HCT116 (cell line): ENCODE measurements at regions not wholly inside any gene's neighbourhood (a gene's known extent, or its start where the extent isn't known, plus 50 kb on each side); places are given as distances from the start of the nearest gene placed in this dataset.

Experiments used
- ATAC-seq: fragments of 200-7000 bp; cut with Tn5 transposase; 2 replicates; pipeline ENCODE4 v1.9.1; 2020; ENCODE audit warnings: mild to moderate bottlenecking, moderate library complexity
- BruUV-seq: library from RNA; stranded (reverse); fragments of 400-500 nt; replicated peaks from 2 replicates; lab custom pipeline; 2021; lab: Mats Ljungman, UMichigan
- CTCF ChIA-PET: fragments of 300-600 bp; sonication (Branson Sonifier 250); formaldehyde crosslinking; loops from one replicate; lab custom pipeline; 2021; ENCODE audit warnings: antibody characterized with exemption; lab: Charles Lee
- POLR2A ChIA-PET: fragments of 300-600, 350-600 bp; sonication (Branson Sonifier 250); formaldehyde crosslinking; loops from one replicate; lab custom pipeline; 2021; ENCODE audit warnings: antibody characterized with exemption; lab: Charles Lee
- RAD21 ChIA-PET, 2 experiments: fragments of 300-600 bp; sonication (Branson Sonifier 250); formaldehyde crosslinking; loops; one replicate each; lab custom pipeline; 2023; ENCODE audit warnings: low total read pairs in 2 of 2; ENCODE audit not compliant: uncharacterized antibody in 2 of 2, unreplicated experiment in 2 of 2, low non-redundant PET in 1 of 2; lab: Charles Lee
- DNase-seq: peaks from one replicate; pipeline ENCODE4 v3.0.0-alpha.2; 2010; ENCODE audit warnings: low read depth, low spot score
- H2AFZ ChIP-seq: fragments of 200-600 bp; shearing (Covaris generic), sonication (generic); 2 replicates; pipeline ENCODE4 v1.6.1; 2017; ENCODE audit warnings: low read depth, mixed run types, mixed read lengths, antibody characterized with exemption, low read length; ENCODE audit not compliant: poor library complexity, severe bottlenecking
- H3K27ac ChIP-seq: 2 replicates; pipeline ENCODE4 v1.5.1; 2012; ENCODE audit warnings: low read depth, low read length
- H3K27me3 ChIP-seq: fragments of 200-600 bp; sonication (generic); 2 replicates; pipeline ENCODE4 v1.6.1; 2016; ENCODE audit warnings: mixed run types, low read length, mixed read lengths; ENCODE audit not compliant: insufficient read depth
- H3K36me3 ChIP-seq, 2 experiments: fragments of 200-500 bp in 1 of 2; fragments of 200-600 bp in 1 of 2; sonication (Bioruptor generic) in 1 of 2; sonication (generic) in 1 of 2; 2 replicates each; pipeline versions ENCODE4 v1.5.1 to v1.6.1; 2014 to 2016; ENCODE audit warnings: low read length in 2 of 2, inconsistent platforms in 1 of 2, mixed read lengths in 1 of 2, mixed run types in 1 of 2; ENCODE audit not compliant: insufficient read depth in 2 of 2, control insufficient read depth in 1 of 2
- H3K4me1 ChIP-seq, 2 experiments: fragments of 200-600 bp in 1 of 2; sonication (generic) in 1 of 2; 2 replicates each; pipeline versions ENCODE4 v1.5.1 to v1.6.1; 2012 to 2017; ENCODE audit warnings: low read length in 2 of 2, inconsistent platforms in 1 of 2, mild to moderate bottlenecking in 1 of 2, mixed read lengths in 1 of 2, mixed run types in 1 of 2, moderate library complexity in 1 of 2; ENCODE audit not compliant: insufficient read depth in 2 of 2, control insufficient read depth in 1 of 2
- H3K4me2 ChIP-seq: fragments of 200-600 bp; sonication (generic); 2 replicates; pipeline ENCODE4 v1.6.1; 2017; ENCODE audit warnings: mixed run types, low read length, mixed read lengths
- H3K4me3 ChIP-seq, 2 experiments: fragments of 200-600 bp in 1 of 2; sonication (generic) in 1 of 2; replicated peaks in 1 of 2; 2 replicates each; pipeline ENCODE4 v1.5.1; 2011 to 2016; ENCODE audit warnings: low read length in 2 of 2, control low read depth in 1 of 2, low read depth in 1 of 2, mild to moderate bottlenecking in 1 of 2, mixed read lengths in 1 of 2, mixed run types in 1 of 2
- H3K79me2 ChIP-seq: fragments of 200-600 bp; sonication (generic); 2 replicates; pipeline ENCODE4 v1.6.1; 2017; ENCODE audit warnings: mild to moderate bottlenecking, mixed run types, low read length, moderate library complexity, mixed read lengths; ENCODE audit not compliant: insufficient read depth
- H3K9ac ChIP-seq: fragments of 200-600 bp; sonication (generic); 2 replicates; pipeline ENCODE4 v1.6.1; 2016; ENCODE audit warnings: low read length, mixed read lengths
- H3K9me2 ChIP-seq: fragments of 200-600 bp; sonication (generic), shearing (Covaris generic); 2 replicates; pipeline ENCODE4 v1.6.1; 2017; ENCODE audit warnings: mixed run types, mild to moderate bottlenecking, moderate library complexity; ENCODE audit not compliant: insufficient read depth
- H3K9me3 ChIP-seq, 2 experiments: fragments of 200-500 bp in 1 of 2; fragments of 200-600 bp in 1 of 2; sonication (Bioruptor generic) in 1 of 2; sonication (generic) in 1 of 2; 2 replicates each; pipeline ENCODE4 v1.6.1; 2014 to 2017; ENCODE audit warnings: low read length in 2 of 2, mixed read lengths in 2 of 2, inconsistent platforms in 1 of 2, low read depth in 1 of 2, mild to moderate bottlenecking in 1 of 2, mixed run types in 1 of 2, moderate library complexity in 1 of 2; ENCODE audit not compliant: control insufficient read depth in 1 of 2, insufficient read depth in 1 of 2
- H4K20me1 ChIP-seq: fragments of 200-600 bp; sonication (generic), shearing (Covaris generic); 2 replicates; pipeline ENCODE4 v1.6.1; 2017; ENCODE audit warnings: mixed run types, mild to moderate bottlenecking, moderate library complexity; ENCODE audit not compliant: insufficient read depth
- EGR1 ChIP-seq: IDR thresholded peaks from 2 replicates; pipeline ENCODE4 v1.6.1; 2012; ENCODE audit warnings: low read depth
- ELF1 ChIP-seq: IDR thresholded peaks from 2 replicates; pipeline ENCODE4 v1.6.1; 2012; ENCODE audit warnings: low read depth, borderline replicate concordance
- EZH2phosphoT487 ChIP-seq: fragments of 200-600 bp; IDR thresholded peaks from 2 replicates; pipeline ENCODE4 v1.6.1; 2018; ENCODE audit warnings: antibody characterized with exemption, borderline replicate concordance
- FOSL1 ChIP-seq: IDR thresholded peaks from 2 replicates; pipeline ENCODE4 v1.6.1; 2012; ENCODE audit warnings: low read depth
- SRF ChIP-seq: IDR thresholded peaks from 2 replicates; pipeline ENCODE4 v1.6.1; 2012; ENCODE audit warnings: low read depth
- ZNF274 ChIP-seq: fragments of 200-500 bp; sonication (Bioruptor generic); IDR thresholded peaks from 2 replicates; pipeline ENCODE4 v1.6.1; 2014; ENCODE audit warnings: mild to moderate bottlenecking, low read depth, low read length, inconsistent platforms
- intact Hi-C: fragments of 100-400 bp; cut with micrococcal nuclease; formaldehyde crosslinking; loops from 2 replicates; pipeline ENCODE4 v1.10.0; 2022
- TF ChIP-seq, protein P1 (sequence below), 3 experiments: fragments of 200-600 bp in 1 of 3; sonication (generic) in 1 of 3; IDR thresholded peaks in 2 of 3; conservative IDR thresholded peaks in 1 of 3; 2 replicates each; pipeline ENCODE4 v1.5.1; 2012 to 2017; ENCODE audit warnings: low read depth in 2 of 3, low read length in 2 of 3, antibody characterized with exemption in 1 of 3, borderline replicate concordance in 1 of 3, control low read depth in 1 of 3, mild to moderate bottlenecking in 1 of 3, mixed read lengths in 1 of 3, mixed run types in 1 of 3, moderate library complexity in 1 of 3; ENCODE audit not compliant: insufficient read depth in 1 of 3
- TF ChIP-seq, protein P2 (sequence below): IDR thresholded peaks from 2 replicates; pipeline ENCODE4 v1.6.1; 2012

DNA sequence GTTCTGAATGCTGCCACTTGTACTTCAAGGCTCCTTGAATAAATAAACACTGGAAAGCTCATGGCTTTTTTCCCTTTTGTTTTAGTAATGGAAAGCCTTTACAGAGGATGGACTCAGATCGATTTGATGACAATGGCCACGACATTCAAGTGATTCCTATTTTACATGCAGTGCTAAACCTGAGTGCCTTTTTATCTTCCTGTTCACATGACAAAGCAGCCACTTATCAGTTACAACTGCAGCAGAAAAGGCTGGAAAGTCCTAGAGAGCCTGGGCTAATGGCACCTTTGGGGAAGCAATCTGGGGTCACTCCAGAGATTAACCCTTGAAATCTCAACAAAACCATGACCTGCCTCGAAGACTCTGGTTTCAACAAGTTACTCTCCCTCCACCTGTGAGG lies 249.0 kb upstream of the AUTS2 start:
- Histone ChIP-seq H3K27me3 (no peaks in the 10 kb centered on the region), H3K4me3 (no peak overlapping the region), H3K79me2 (no peaks in the 10 kb centered on the region), H3K27ac (no peak overlapping the region), H3K9me2 (no peaks in the 10 kb centered on the region), H3K9me3 (peaks cover 0 to 10% of the 10 kb centered on the region in 2 experiments; a peak in 1 of 4 replicates), H2AFZ (no peak overlapping the region), H3K4me2 (no peak overlapping the region), H3K4me1 (no peaks in the 10 kb centered on the region), H3K9ac (no peak overlapping the region), H3K36me3 (no peaks in the 10 kb centered on the region), H4K20me1 (no peaks in the 10 kb centered on the region)
- ChIA-PET POLR2A (no interaction called here), CTCF (no interaction called here), RAD21 (no interaction called here)
- ATAC-seq (no peak), DNase-seq (no peak)
- TF ChIP-seq EZH2phosphoT487 (no peak), EGR1 (no peak)
- BruUV-seq: no TSS peak
- intact Hi-C loops: no loop called here

DNA sequence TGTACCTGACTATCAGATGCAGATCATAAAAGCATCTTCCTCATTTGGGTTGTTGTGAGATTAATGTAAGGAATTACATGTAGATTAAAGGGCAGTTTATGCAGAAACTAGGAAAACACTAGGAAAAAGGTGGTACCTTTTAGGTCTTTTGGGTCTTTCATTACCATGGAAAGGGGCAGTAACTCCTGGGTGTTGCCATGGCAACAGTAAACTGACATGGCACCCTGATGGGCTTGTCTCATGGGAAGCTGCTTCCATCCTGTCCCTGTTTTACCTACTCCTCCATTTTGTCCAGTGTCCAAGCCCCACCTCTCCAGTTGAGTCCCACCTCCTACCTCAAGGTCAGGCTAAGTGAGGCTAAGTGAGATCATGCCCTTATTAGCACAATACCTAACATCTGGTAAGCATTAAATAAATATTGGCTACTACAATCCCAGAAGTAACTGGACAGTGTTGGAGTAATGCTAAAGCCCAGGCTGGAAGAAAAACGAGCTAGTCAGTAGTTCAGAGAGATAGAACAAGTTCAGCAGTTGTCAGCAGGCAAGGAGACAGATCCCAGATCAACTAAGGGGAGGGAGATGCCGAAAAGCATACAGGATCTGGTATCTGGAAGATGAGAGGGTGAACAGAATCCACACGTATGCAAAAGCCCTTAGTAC lies 240.0 kb upstream of the AUTS2 start:
- Histone ChIP-seq H3K4me1 (no peaks in the 10 kb centered on the region), H3K4me3 (no peak overlapping the region), H3K27me3 (no peaks in the 10 kb centered on the region), H3K9me2 (no peaks in the 10 kb centered on the region), H3K9me3 (peaks cover 4 to 13% of the 10 kb centered on the region in 2 experiments; a peak in 2 of 4 replicates), H2AFZ (no peak overlapping the region), H3K79me2 (no peaks in the 10 kb centered on the region), H4K20me1 (no peaks in the 10 kb centered on the region), H3K36me3 (no peaks in the 10 kb centered on the region), H3K4me2 (no peak overlapping the region), H3K9ac (no peak overlapping the region), H3K27ac (no peak overlapping the region)
- DNase-seq: no peak
- RAD21 ChIA-PET: no interaction called here
- CTCF ChIA-PET: no interaction called here
- TF ChIP-seq ELF1: no peak
- TF ChIP-seq, protein P1, sequence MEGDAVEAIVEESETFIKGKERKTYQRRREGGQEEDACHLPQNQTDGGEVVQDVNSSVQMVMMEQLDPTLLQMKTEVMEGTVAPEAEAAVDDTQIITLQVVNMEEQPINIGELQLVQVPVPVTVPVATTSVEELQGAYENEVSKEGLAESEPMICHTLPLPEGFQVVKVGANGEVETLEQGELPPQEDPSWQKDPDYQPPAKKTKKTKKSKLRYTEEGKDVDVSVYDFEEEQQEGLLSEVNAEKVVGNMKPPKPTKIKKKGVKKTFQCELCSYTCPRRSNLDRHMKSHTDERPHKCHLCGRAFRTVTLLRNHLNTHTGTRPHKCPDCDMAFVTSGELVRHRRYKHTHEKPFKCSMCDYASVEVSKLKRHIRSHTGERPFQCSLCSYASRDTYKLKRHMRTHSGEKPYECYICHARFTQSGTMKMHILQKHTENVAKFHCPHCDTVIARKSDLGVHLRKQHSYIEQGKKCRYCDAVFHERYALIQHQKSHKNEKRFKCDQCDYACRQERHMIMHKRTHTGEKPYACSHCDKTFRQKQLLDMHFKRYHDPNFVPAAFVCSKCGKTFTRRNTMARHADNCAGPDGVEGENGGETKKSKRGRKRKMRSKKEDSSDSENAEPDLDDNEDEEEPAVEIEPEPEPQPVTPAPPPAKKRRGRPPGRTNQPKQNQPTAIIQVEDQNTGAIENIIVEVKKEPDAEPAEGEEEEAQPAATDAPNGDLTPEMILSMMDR (IDR thresholded peaks at IDR 0.05 in 2 of 3, conservative IDR thresholded peaks at IDR 0.05 in 1 of 3; ENCODE audit: borderline replicate concordance in 1 of 3, insufficient read depth in 1 of 3, low read depth in 2 of 3, low read length in 2 of 3): no peak
- TF ChIP-seq SRF: no peak
- TF ChIP-seq, protein P2, sequence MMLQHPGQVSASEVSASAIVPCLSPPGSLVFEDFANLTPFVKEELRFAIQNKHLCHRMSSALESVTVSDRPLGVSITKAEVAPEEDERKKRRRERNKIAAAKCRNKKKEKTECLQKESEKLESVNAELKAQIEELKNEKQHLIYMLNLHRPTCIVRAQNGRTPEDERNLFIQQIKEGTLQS: no peak
- TF ChIP-seq EGR1: no peak
- no peak for TF ChIP-seq EZH2phosphoT487
- no peak for TF ChIP-seq ZNF274
- no peak for TF ChIP-seq FOSL1
- intact Hi-C loops: no loop called here
- no TSS peak for BruUV-seq
- POLR2A ChIA-PET: no interaction called here
- ATAC-seq: no peak
